Hypothalamus (tissue), 51 donors: ENCODE measurements at regions not wholly inside any gene's neighbourhood (a gene's known extent, or its start where the extent isn't known, plus 50 kb on each side); places are given as distances from the start of the nearest gene placed in this dataset.
"Not testable (repeated sequence)": the region's sequence is repeated elsewhere in the genome, so short reads cannot be mapped to it uniquely, and the experiment has no call there.

ENCODE experiments used
- DNase-seq, 51 donors: peaks; one replicate each; lab custom pipeline; 2025; lab: John Stamatoyannopoulos, UW

GRCh38 chr13:69283301-69283700 is 824.3 kb upstream of the ATXN8OS start:
- no peak for DNase-seq

- DNase-seq: no peak
Observed at GRCh38 chr13:69280399-69280798, 827.2 kb upstream of the ATXN8OS start.

GRCh38 chr13:69279213-69279612 is 828.4 kb upstream of the ATXN8OS start:
- DNase-seq: no peak

DNA sequence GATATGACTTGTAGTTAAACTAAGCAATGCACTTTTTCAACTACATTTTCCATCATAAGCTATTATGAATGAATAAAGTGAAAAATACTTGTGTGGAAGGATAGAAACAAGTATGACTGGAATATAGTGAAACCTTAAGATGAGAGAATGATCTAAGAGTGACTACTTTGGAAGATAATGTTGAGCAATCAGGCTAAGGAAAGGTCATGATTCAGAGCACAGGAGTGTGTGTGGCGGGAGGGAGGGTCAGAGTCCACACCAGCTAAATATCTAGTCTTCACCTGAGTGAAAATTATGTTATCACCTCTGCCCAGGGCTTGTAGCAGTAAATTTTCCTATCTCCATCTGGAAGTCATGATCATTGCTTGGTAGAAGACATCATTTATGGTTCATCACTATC is 833.4 kb upstream of the ATXN8OS start:
- no peak for DNase-seq

DNA sequence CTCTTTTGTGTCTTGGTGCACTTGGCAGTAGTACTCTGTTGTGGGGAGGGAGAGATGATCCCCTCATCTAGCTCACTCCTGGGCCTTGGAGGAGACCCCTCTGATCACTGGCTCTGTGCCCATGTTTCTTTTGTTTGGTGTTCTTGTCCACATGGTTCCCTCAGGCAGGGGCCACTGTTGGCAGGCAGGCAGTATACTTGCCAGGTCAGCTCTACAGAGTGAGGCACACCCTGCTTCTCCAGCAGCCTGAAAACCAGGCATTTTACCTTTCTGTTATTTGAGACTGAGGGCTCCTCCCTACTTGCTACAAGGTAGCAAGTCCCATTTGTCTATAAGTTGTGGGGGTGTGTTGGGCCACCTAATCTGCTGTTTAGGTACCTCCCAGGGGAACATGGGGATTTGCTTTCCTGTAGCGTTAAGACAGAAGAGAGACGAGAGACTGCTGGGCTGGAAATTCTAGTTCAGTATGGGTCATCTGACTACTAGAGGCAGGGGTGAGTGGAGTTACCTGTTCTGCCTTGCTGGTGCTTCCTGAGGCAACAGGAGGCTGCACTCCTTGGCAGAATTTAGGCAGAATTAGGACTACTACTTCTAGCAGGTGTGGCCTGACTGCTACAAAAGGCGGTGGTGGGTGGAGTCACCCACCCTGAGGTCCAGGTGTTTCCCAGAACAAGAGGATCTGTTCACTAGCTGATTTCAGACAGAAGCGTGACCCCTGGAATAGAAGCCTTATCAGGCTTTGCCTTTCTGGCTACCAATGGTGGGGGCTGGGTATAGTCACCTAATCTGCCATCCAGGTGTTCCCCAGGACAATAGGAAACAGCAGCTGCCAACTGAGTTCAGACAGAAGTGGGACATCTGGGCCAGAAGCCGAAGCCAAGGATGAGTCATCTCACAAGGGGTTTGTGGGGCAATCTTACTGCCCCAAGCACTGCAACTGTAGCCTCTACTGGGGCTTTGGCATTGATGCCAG is 843.0 kb upstream of the ATXN8OS start:
- DNase-seq: no peak

GRCh38 chr13:69243366-69243765 is 864.3 kb upstream of the ATXN8OS start:
- DNase-seq: no peak

DNA sequence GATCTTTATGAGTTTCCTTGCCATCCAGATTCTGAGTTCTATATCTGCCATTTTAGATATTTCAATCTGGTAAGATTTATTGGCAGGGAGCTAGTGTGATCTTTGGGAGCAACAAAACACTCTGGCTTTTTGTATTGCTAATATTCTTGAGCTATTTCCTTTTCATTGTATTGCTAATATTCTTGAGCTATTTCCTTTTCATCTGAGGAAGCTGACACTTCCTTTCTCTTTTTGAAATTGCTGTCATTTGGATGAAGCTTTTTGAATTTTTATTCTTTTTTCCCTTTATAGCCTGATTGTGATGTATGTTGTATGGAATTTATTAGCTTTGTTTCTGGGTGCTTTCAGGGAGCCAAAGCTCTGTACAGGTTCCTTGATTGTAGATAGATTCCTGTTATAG is 873.5 kb upstream of the ATXN8OS start:
- DNase-seq: no peak

- no peak for DNase-seq
Observed at GRCh38 chr13:69226427-69226826, 881.2 kb upstream of the ATXN8OS start.

DNA sequence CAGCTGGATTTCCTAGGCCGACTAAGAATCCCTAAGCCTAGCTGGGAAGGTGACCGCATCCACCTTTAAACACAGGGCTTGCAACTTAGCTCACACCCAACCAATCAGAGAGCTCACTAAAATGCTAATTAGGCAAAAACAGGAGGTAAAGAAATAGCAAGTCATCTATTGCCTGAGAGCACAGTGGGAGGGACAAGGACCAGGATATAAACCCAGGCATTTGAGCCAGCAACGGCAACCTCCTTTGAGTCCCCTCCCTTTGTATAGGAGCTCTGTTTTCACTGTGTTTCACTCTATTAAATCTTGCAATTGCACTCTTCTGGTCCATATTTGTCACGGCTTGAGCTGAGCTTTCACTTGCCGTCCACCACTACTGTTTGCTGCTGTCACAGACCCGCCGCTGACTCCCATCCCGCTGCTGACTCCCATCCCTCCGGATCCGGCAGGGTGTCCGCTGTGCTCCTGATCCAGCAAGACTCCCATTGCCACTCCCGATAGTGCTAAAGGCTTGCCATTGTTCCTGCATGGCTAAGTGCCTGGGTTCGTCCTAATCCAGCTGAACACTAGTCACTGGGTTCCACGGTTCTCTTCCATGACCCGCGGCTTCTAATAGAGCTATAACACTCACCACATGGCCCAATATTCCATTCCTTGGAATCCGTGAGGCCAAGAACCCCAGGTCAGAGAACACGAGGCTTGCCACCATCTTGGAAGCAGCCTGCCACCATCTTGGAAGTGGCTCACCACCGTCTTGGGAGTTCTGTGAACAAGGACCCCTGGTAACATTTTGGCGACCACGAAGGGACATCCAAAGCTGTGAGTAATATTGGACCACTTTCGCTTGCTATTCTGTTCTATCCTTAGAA is 885.8 kb upstream of the ATXN8OS start:
- DNase-seq: not testable (repeated sequence)

GRCh38 chr13:69213396-69213795 is 894.2 kb upstream of the ATXN8OS start:
- no peak for DNase-seq

DNA sequence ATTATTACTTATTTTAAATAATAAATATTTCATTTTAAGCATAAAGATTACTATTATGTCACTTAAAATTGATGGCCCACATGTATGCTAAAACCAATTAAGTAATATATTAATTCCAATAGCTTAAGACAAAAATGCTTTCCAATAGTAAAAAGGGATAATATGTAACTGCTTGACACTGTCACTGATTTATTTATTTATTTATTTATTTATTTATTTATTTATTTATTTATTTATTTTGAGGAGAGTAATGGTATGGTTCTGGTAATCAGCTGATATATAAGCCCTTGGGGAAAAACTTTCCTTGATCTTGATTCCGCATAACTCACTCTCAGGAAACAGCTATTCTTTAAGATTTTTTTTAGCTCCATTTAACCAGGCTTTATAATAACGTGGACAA is 903.0 kb upstream of the ATXN8OS start:
- no peak for DNase-seq

DNA sequence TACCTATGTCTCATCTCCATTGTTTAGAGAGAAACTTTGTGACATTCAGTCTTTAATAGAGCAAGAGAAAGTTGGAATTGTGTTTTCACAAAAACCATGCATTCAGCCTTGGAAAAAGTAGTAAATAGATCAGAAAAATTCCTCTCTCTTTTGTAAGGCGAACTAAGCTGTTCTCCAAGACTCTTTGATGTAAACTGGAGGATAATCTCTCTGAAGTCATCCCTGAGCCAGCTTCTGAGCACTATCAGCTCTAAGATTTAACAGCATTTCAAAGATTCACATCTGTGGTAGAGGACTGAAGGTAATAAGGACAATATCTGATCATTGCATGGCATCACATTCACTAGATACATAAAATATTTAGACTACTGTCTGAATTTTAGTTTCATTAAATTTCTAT is 904.6 kb upstream of the ATXN8OS start:
- DNase-seq: no peak

- DNase-seq: no peak
Observed at GRCh38 chr13:69199664-69200063, 908.0 kb upstream of the ATXN8OS start.

DNA sequence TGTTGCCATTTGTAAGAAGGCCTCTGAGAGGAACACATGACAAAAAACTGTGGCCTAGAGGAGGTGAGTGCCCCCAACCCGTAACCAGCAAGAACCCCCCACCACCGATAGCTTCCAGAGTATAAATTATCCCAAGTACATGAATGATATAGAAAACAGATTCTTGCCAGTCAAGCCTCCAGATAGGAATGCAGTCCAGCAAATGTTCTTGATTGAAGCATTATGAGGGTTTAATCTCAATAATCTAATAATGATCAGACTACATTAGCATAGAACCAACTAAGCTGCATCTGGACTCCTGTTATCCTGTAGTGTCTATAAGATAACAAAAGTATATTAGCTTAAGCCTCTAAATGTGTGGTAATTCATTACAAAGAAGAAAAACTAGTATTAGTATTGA is 908.9 kb upstream of the ATXN8OS start:
- DNase-seq: no peak

GRCh38 chr13:69194130-69194529 is 913.5 kb upstream of the ATXN8OS start:
- no peak for DNase-seq

DNA sequence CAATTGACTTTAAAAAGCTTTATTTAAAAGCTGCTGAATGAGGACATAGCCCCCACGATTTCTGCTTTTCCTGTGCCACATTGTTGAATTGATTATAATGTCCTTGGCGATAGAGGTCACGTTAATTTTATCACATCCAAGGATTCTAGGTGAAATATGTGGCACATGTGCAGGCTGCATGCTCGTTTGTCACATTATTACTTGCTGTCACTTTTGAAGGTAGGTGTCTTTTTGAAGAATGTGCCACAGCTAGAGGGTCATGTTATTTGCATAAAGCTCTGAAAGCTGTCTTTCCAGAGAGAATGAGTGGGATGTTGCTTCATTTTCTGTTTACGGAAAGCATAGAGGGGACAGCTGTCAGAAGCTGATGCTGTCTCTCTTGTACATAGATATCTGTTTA is 927.6 kb upstream of the ATXN8OS start:
- DNase-seq: no peak

- DNase-seq: no peak
Observed at GRCh38 chr13:69178000-69178399, 929.6 kb upstream of the ATXN8OS start.

GRCh38 chr13:69168436-69168835 is 939.2 kb upstream of the ATXN8OS start:
- no peak for DNase-seq

GRCh38 chr13:69155136-69155535 is 952.5 kb upstream of the ATXN8OS start:
- no peak for DNase-seq

DNA sequence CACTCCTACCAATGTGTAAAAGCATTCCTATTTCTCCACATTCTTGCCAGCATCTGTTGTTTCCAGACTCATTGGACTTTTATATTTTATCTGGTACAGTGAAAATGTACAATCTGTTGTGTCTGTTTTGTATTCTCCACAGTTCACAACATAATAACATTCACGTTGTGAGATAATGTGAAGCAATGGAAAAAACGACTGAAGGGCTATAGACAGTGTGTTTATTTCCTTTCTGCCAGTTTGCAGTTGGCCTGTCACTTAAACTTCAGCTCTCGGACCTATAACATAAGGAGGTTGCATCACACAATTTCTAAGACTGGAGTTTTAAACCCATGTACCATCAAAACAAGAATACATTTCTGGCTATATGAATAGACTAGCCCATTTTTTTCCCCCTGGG is 965.5 kb upstream of the ATXN8OS start:
- DNase-seq: no peak

DNA sequence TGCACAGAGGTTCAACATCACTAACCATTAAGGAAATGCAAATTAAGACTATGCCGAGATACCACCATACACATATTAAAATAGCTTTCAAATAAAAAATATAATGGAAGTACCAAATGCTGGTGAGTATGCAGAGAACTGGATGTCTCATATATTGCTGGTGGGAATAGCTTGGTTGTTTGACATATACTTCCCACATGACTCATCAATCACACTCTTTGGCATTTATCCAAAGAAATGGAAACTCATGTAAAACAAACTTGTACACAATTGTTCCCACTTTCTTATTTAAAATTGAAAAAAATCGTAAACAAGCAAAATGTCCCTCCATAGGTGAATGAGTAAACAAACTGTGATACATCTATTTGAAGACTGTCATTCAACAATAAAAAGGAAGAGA is 982.6 kb upstream of the ATXN8OS start:
- no peak for DNase-seq
